ENCODE measurements at regions not wholly inside any gene's neighbourhood (a gene's known extent, or its start where the extent isn't known, plus 50 kb on each side); places are given as distances from the start of the nearest gene placed in this dataset.

GRCh38 chr18:30634249-30634648 is 408.3 kb downstream of the DSC3 start:
- ChIA-PET CTCF (interaction anchor here (1.5 kb wide), 1 partner anchor 10 kb away, joined by 3 read pairs; no protein-coding TSS in a partner anchor), RAD21 (ENCODE audit: unreplicated experiment) (no interaction called here), POLR2A (no interaction called here), SMC1A (ENCODE audit: uncharacterized antibody, unreplicated experiment) (interaction anchor here (0.8 to 1.1 kb wide), 2 partner anchors 9 to 46 kb away, joined by 3 read pairs; no protein-coding TSS in a partner anchor)
- no peak for ATAC-seq
- Histone ChIP-seq H3K27ac (ENCODE audit: control insufficient read depth, insufficient read depth) (no peak overlapping the region), H3K27me3 (replicated peaks in 1 of 2; ENCODE audit: control insufficient read depth in 2 of 2, insufficient read depth in 2 of 2, low read length in 1 of 2) (no peaks in the 10 kb centered on the region), H3K9me3 (replicated peaks; ENCODE audit: control insufficient read depth, insufficient read depth, low read length) (no peaks in the 10 kb centered on the region), H3K4me1 (ENCODE audit: control insufficient read depth, insufficient read depth, low read length) (no peaks in the 10 kb centered on the region), H3K79me2 (ENCODE audit: control insufficient read depth, insufficient read depth, low read length) (no peaks in the 10 kb centered on the region), H4K20me1 (ENCODE audit: control insufficient read depth, insufficient read depth) (no peaks in the 10 kb centered on the region), H2AFZ (ENCODE audit: control insufficient read depth, low read depth, low read length) (no peak overlapping the region), H3K9ac (ENCODE audit: control insufficient read depth, insufficient read depth, low read length) (no peak overlapping the region), H3K4me3 (no peak overlapping the region), H3K4me2 (ENCODE audit: control insufficient read depth, insufficient read depth) (no peak overlapping the region), H3K36me3 (ENCODE audit: control insufficient read depth in 2 of 2, insufficient read depth in 2 of 2, low read length in 1 of 2) (no peaks in the 10 kb centered on the region)
- BruUV-seq (replicated peaks), result no TSS peak
- in situ Hi-C loops (cut with MboI) (no loop called here), intact Hi-C loops (cut with micrococcal nuclease; ENCODE audit: unreplicated experiment) (no loop called here)
- TF ChIP-seq PAX5 (IDR thresholded peaks at IDR 0.05; ENCODE audit: borderline replicate concordance, low read depth, low read length), result no peak
- no peak for TF ChIP-seq ZNF207 (IDR thresholded peaks at IDR 0.05; ENCODE audit: borderline replicate concordance)
- TF ChIP-seq LARP7 (IDR thresholded peaks at IDR 0.05), result no peak
- TF ChIP-seq ZBTB40 (IDR thresholded peaks at IDR 0.05; ENCODE audit: borderline replicate concordance), result no peak
- no peak for TF ChIP-seq CEBPB (IDR thresholded peaks at IDR 0.05; ENCODE audit: borderline replicate concordance in 1 of 2, low read depth in 2 of 2, low read length in 2 of 2)
- no peak for TF ChIP-seq TAF1 (IDR thresholded peaks at IDR 0.05; ENCODE audit: borderline replicate concordance, low read depth, low read length)
- no peak for TF ChIP-seq CBX5 (IDR thresholded peaks at IDR 0.05; ENCODE audit: low read depth)
- FAIRE-seq, result no peak
- DNase-seq (ENCODE audit: low read depth, low spot score), result no peak
